GM12874 (cell line): ENCODE measurements at regions not wholly inside any gene's neighbourhood (a gene's known extent, or its start where the extent isn't known, plus 50 kb on each side); places are given as distances from the start of the nearest gene placed in this dataset.

ENCODE experiments used
- CTCF ChIP-seq: IDR thresholded peaks from 2 replicates; pipeline ENCODE4 v1.5.1; 2011; ENCODE audit warnings: low read depth, mild to moderate bottlenecking, control low read depth, low read length, moderate library complexity; ENCODE audit not compliant: insufficient read depth

- TF ChIP-seq CTCF: no peak
Measured at GRCh38 chr2:122029456-122029855, 274.0 kb downstream of the TSN start.

DNA sequence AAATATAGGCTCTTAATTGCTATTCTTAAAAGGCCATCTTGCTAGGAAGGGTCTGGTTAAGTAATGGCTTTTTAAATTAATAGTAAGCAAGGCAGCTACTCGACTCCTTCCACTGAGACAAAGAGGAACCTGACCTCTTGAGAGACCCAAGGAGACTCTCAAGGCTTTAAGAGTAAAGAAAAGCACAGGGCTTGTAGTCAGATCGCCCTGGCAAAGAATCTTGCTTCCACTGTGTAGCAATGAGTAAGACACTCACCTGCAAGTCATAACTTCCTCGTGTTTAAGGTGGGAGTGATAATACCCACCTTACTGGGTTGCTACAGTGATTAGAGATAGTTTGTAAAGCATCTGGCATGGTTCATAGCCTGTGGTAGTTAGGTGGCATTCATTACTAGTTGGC, 274.5 kb downstream of the TSN start:
- no peak for TF ChIP-seq CTCF

- TF ChIP-seq CTCF: no peak
Measured at GRCh38 chr2:122031544-122032263, 276.3 kb downstream of the TSN start.

GRCh38 chr2:122032264-122032645, 276.8 kb downstream of the TSN start:
- TF ChIP-seq CTCF: no peak

- no peak for TF ChIP-seq CTCF
Measured at GRCh38 chr2:122033778-122034177, 278.3 kb downstream of the TSN start.

GRCh38 chr2:122034344-122034743, 278.9 kb downstream of the TSN start:
- no peak for TF ChIP-seq CTCF

DNA sequence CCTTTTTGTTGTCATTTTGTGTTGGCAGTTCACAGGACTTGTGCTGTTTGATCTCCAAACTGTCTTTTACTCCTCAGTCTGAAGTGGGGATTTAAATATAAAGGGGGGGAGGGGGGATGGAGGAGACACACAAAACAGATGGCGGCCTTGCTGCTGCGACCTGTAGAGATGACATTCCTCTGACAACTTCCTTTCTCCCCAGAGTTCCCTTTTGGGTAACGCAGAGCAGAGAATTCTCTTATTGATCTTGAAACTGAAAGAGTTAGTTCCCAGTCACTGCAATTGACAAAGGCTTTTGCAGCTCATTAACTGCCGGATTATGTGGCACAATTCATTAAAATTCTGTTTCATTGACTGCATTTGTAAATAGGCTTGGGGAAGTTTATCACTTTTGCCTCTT, 279.3 kb downstream of the TSN start:
- no peak for TF ChIP-seq CTCF
